Activated T-helper 2 cell treated with anti-CD3 and anti-CD28 coated beads, Interferon-gamma antibody, Interleukin-2, Interleukin-4, amounts not matched to agents 10 μg/mL and 5 μg/mL and 100 μg/mL, durations not matched to agents 14 hours and 24 hours and 36 hours (primary cell): ENCODE measurements at regions not wholly inside any gene's neighbourhood (a gene's known extent, or its start where the extent isn't known, plus 50 kb on each side); places are given as distances from the start of the nearest gene placed in this dataset.
A peak's percentile ranks its signal among the peaks of the same experiment; 100 is the strongest.
"Not testable (repeated sequence)": the region's sequence is repeated elsewhere in the genome, so short reads cannot be mapped to it uniquely, and the experiment has no call there.

ENCODE experiments used
- DNase-seq: peaks from one replicate; pipeline ENCODE4 v3.0.0; 2021; ENCODE audit warnings: low spot score
- H3K27ac Mint-ChIP-seq: one replicate; pipeline ENCODE4 v1.8.0; 2021; ENCODE audit warnings: mixed read lengths
- H3K27me3 Mint-ChIP-seq: one replicate; pipeline ENCODE4 v1.8.0; 2021; ENCODE audit warnings: low read depth, mixed read lengths
- H3K36me3 Mint-ChIP-seq: one replicate; pipeline ENCODE4 v1.8.0; 2021; ENCODE audit warnings: low read depth, mixed read lengths
- H3K4me1 Mint-ChIP-seq: one replicate; pipeline ENCODE4 v1.8.0; 2021; ENCODE audit warnings: low read depth, mixed read lengths
- H3K4me3 Mint-ChIP-seq: one replicate; pipeline ENCODE4 v1.8.0; 2021; ENCODE audit warnings: low read depth, mild to moderate bottlenecking, moderate library complexity, mixed read lengths
- H3K9me3 Mint-ChIP-seq: one replicate; pipeline ENCODE4 v1.8.0; 2021; ENCODE audit warnings: mixed read lengths
- intact Hi-C: fragments of 100-400 bp; cut with micrococcal nuclease; formaldehyde crosslinking; loops from one replicate; pipeline ENCODE4 v1.15.1; 2023

GRCh38 chr10:46786518-46787320 is 124.5 kb upstream of the PTPN20 start:
- peak overlapping the region; percentile 99 for H3K4me3 Mint-ChIP-seq
- peak; percentile 68 for DNase-seq
- intact Hi-C loops, H3K9me3 Mint-ChIP-seq, H3K36me3 Mint-ChIP-seq, H3K27me3 Mint-ChIP-seq: not testable (repeated sequence)
- peak overlapping the region; percentile 98 for H3K27ac Mint-ChIP-seq
- H3K4me1 Mint-ChIP-seq = peaks cover 24% of the 10 kb centered on the region

GRCh38 chr10:46787321-46787615 is 124.0 kb upstream of the PTPN20 start:
- intact Hi-C loops = no loop called here
- DNase-seq = peak; percentile 37
- Mint-ChIP-seq H3K27me3 (no peaks in the 10 kb centered on the region), H3K9me3 (no peaks in the 10 kb centered on the region), H3K27ac (peak overlapping the region; percentile 98), H3K4me3 (peak overlapping the region; percentile 99), H3K4me1 (peaks cover 21% of the 10 kb centered on the region), H3K36me3 (peaks cover 8% of the 10 kb centered on the region)

GRCh38 chr10:46792657-46793357 is 118.4 kb upstream of the PTPN20 start:
- H3K27ac Mint-ChIP-seq, H3K27me3 Mint-ChIP-seq, H3K9me3 Mint-ChIP-seq, H3K4me3 Mint-ChIP-seq, DNase-seq, intact Hi-C loops: not testable (repeated sequence)
- Mint-ChIP-seq H3K4me1 (peaks cover 14% of the 10 kb centered on the region), H3K36me3 (peaks cover 22% of the 10 kb centered on the region)

- intact Hi-C loops, H3K27me3 Mint-ChIP-seq, H3K9me3 Mint-ChIP-seq, DNase-seq, H3K4me3 Mint-ChIP-seq: not testable (repeated sequence)
- Mint-ChIP-seq H3K27ac (peak overlapping the region; percentile 51), H3K36me3 (peaks cover 36% of the 10 kb centered on the region), H3K4me1 (peaks cover 11% of the 10 kb centered on the region)
Measured at GRCh38 chr10:46796351-46796750, 114.9 kb upstream of the PTPN20 start.

- H3K36me3 Mint-ChIP-seq = peaks cover 38% of the 10 kb centered on the region
- H3K9me3 Mint-ChIP-seq, H3K4me3 Mint-ChIP-seq, intact Hi-C loops, DNase-seq, H3K27me3 Mint-ChIP-seq: not testable (repeated sequence)
- peak overlapping the region; percentile 52 for H3K27ac Mint-ChIP-seq
- H3K4me1 Mint-ChIP-seq = peaks cover 23% of the 10 kb centered on the region
Measured at GRCh38 chr10:46802010-46802409, 109.2 kb upstream of the PTPN20 start.

- intact Hi-C loops, H3K27me3 Mint-ChIP-seq, DNase-seq, H3K9me3 Mint-ChIP-seq: not testable (repeated sequence)
- H3K4me1 Mint-ChIP-seq = peaks cover 26% of the 10 kb centered on the region
- peak overlapping the region; percentile 66 for H3K27ac Mint-ChIP-seq
- H3K36me3 Mint-ChIP-seq = peaks cover 38% of the 10 kb centered on the region
- H3K4me3 Mint-ChIP-seq = peak overlapping the region; percentile 14
Measured at GRCh38 chr10:46803082-46803481, 108.1 kb upstream of the PTPN20 start.

GRCh38 chr10:46810222-46810621 is 101.0 kb upstream of the PTPN20 start:
- not testable (repeated sequence) for H3K27me3 Mint-ChIP-seq

GRCh38 chr10:46816126-46816525 is 95.1 kb upstream of the PTPN20 start:
- intact Hi-C loops, H3K27me3 Mint-ChIP-seq, DNase-seq, H3K9me3 Mint-ChIP-seq, H3K4me3 Mint-ChIP-seq, H3K27ac Mint-ChIP-seq, H3K4me1 Mint-ChIP-seq: not testable (repeated sequence)
- peaks cover 18% of the 10 kb centered on the region for H3K36me3 Mint-ChIP-seq

More at GRCh38 chr10:46810222-46810621, 101.0 kb upstream of the PTPN20 start:
- H3K9me3 Mint-ChIP-seq, DNase-seq, intact Hi-C loops: not testable (repeated sequence)
- Mint-ChIP-seq H3K4me1 (peaks cover 31% of the 10 kb centered on the region), H3K4me3 (peak overlapping the region; percentile 64), H3K36me3 (peaks cover 25% of the 10 kb centered on the region), H3K27ac (peak overlapping the region; percentile 91)

- H3K27ac Mint-ChIP-seq, H3K27me3 Mint-ChIP-seq, H3K4me3 Mint-ChIP-seq, H3K9me3 Mint-ChIP-seq, intact Hi-C loops, H3K36me3 Mint-ChIP-seq, DNase-seq, H3K4me1 Mint-ChIP-seq: not testable (repeated sequence)
Measured at GRCh38 chr10:46840393-46841050, 70.7 kb upstream of the PTPN20 start.

GRCh38 chr10:46841051-46841593 is 70.1 kb upstream of the PTPN20 start:
- H3K4me1 Mint-ChIP-seq, H3K27ac Mint-ChIP-seq, H3K4me3 Mint-ChIP-seq, H3K9me3 Mint-ChIP-seq, H3K36me3 Mint-ChIP-seq, DNase-seq, intact Hi-C loops, H3K27me3 Mint-ChIP-seq: not testable (repeated sequence)

- H3K27me3 Mint-ChIP-seq, H3K9me3 Mint-ChIP-seq, intact Hi-C loops, H3K36me3 Mint-ChIP-seq, H3K4me3 Mint-ChIP-seq, H3K27ac Mint-ChIP-seq, DNase-seq, H3K4me1 Mint-ChIP-seq: not testable (repeated sequence)
Measured at GRCh38 chr10:46845194-46845593, 66.0 kb upstream of the PTPN20 start.

- H3K36me3 Mint-ChIP-seq, DNase-seq, H3K4me3 Mint-ChIP-seq, H3K27me3 Mint-ChIP-seq, H3K4me1 Mint-ChIP-seq, H3K27ac Mint-ChIP-seq, intact Hi-C loops, H3K9me3 Mint-ChIP-seq: not testable (repeated sequence)
Measured at GRCh38 chr10:46845640-46846039, 65.6 kb upstream of the PTPN20 start.

GRCh38 chr10:46860753-46861152 is 50.5 kb upstream of the PTPN20 start:
- H3K4me1 Mint-ChIP-seq, H3K27me3 Mint-ChIP-seq, intact Hi-C loops, H3K36me3 Mint-ChIP-seq, H3K27ac Mint-ChIP-seq, DNase-seq, H3K9me3 Mint-ChIP-seq, H3K4me3 Mint-ChIP-seq: not testable (repeated sequence)
